Thyroid gland (tissue), 4 donors: ENCODE measurements at regions not wholly inside any gene's neighbourhood (a gene's known extent, or its start where the extent isn't known, plus 50 kb on each side); places are given as distances from the start of the nearest gene placed in this dataset.

Experiments used
- CTCF ChIP-seq, 6 experiments: fragments of 200-600 bp in 3 of 6; fragments of 450-650 bp in 3 of 6; sonication (generic) in 3 of 6; IDR thresholded peaks; one replicate each; pipeline ENCODE4 v1.5.1; 2016 to 2019; ENCODE audit warnings: antibody characterized with exemption in 6 of 6, mild to moderate bottlenecking in 2 of 6, inconsistent platforms in 1 of 6, moderate library complexity in 1 of 6
- POLR2A ChIP-seq, 2 donors: fragments of 450-650 bp; IDR thresholded peaks; one replicate each; pipeline ENCODE4 v1.6.1; 2017; ENCODE audit warnings: antibody characterized with exemption in 2 of 2, mild to moderate bottlenecking in 2 of 2, moderate library complexity in 1 of 2

- TF ChIP-seq CTCF (IDR thresholded peaks at IDR 0.05) (no peak), POLR2A (IDR thresholded peaks at IDR 0.05) (no peak)
Measured at GRCh38 chr15:70470556-70471191, 292.7 kb downstream of the UACA start.
